K562 (cell line): ENCODE measurements at regions not wholly inside any gene's neighbourhood (a gene's known extent, or its start where the extent isn't known, plus 50 kb on each side); places are given as distances from the start of the nearest gene placed in this dataset.

Experiments used
- ATAC-seq: fragments of 200-7000 bp; cut with Tn5 transposase; 3 replicates; pipeline ENCODE4 v1.9.1; 2020; ENCODE audit warnings: moderate library complexity
- BruUV-seq: library from RNA; stranded (reverse); fragments of 400-500 nt; replicated peaks from 2 replicates; lab custom pipeline; 2021; lab: Mats Ljungman, UMichigan
- CTCF ChIA-PET: fragments of 300-600 bp; formaldehyde crosslinking; extraction: SDS; loops from one replicate; lab custom pipeline; 2021; ENCODE audit warnings: low intra/inter-chr PET ratio; lab: Yijun Ruan, JAX
- POLR2A ChIA-PET: fragments of 300-600, 350-650 bp; sonication (Branson Sonifier 250); formaldehyde crosslinking; extraction: SDS; loops from one replicate; lab custom pipeline; 2021; ENCODE audit warnings: antibody characterized with exemption, inconsistent platforms; lab: Yijun Ruan, JAX
- DNase-seq, 4 experiments: peaks; one replicate each; pipeline versions ENCODE4 v3.0.0 to v3.0.0-alpha.2; 2011 to 2018; ENCODE audit warnings: low spot score in 3 of 4, mixed read lengths in 3 of 4; ENCODE audit errors: extremely low read depth in 1 of 4
- FAIRE-seq: peaks from 2 replicates; lab custom pipeline; 2011; peaks lifted over from hg19 to GRCh38; lab: Jason Lieb, UNC
- H2AFZ ChIP-seq: 2 replicates; pipeline ENCODE4 v1.6.0; 2011; ENCODE audit warnings: low read depth, low read length, control low read depth, inconsistent platforms
- H3K27ac ChIP-seq: fragments of 200-600 bp; 3 replicates; pipeline ENCODE4 v1.8.0; 2011; ENCODE audit warnings: low read depth, mild to moderate bottlenecking, control low read depth, inconsistent platforms, low read length, moderate library complexity, mixed read lengths; ENCODE audit errors: extremely low read depth
- H3K27me3 ChIP-seq, 2 experiments: fragments of 300-600 bp in 1 of 2; 2 replicates in 1 of 2; 3 replicates in 1 of 2; pipeline versions ENCODE4 v1.6.0 to v1.8.0; 2011; ENCODE audit warnings: inconsistent platforms in 2 of 2, low read length in 2 of 2, mild to moderate bottlenecking in 1 of 2, mixed read lengths in 1 of 2, moderate library complexity in 1 of 2; ENCODE audit not compliant: control insufficient read depth in 2 of 2, insufficient read depth in 2 of 2
- H3K36me3 ChIP-seq: fragments of 300-600 bp; 3 replicates; pipeline ENCODE4 v1.8.0; 2011; ENCODE audit warnings: mild to moderate bottlenecking, low read length, inconsistent platforms; ENCODE audit not compliant: control insufficient read depth, insufficient read depth
- H3K4me1 ChIP-seq, 2 experiments: fragments of 200-600 bp in 1 of 2; replicated peaks in 1 of 2; 2 replicates in 1 of 2; 3 replicates in 1 of 2; pipeline versions ENCODE4 v1.5.1 to v1.8.0; 2011; ENCODE audit warnings: inconsistent platforms in 2 of 2, low read length in 2 of 2, mild to moderate bottlenecking in 1 of 2, mixed read lengths in 1 of 2, moderate library complexity in 1 of 2; ENCODE audit not compliant: control insufficient read depth in 2 of 2, insufficient read depth in 2 of 2
- H3K4me2 ChIP-seq: 2 replicates; pipeline ENCODE4 v1.6.1; 2011; ENCODE audit warnings: low read length, control low read depth, inconsistent platforms, mixed read lengths; ENCODE audit not compliant: insufficient read depth
- H3K4me3 ChIP-seq: fragments of 200-600 bp; sonication (generic), shearing (Covaris generic); 2 replicates; pipeline ENCODE4 v1.5.1; 2016; ENCODE audit warnings: control low read depth, inconsistent platforms
- H3K79me2 ChIP-seq: fragments of 200-600 bp; 3 replicates; pipeline ENCODE4 v1.8.0; 2011; ENCODE audit warnings: low read length, inconsistent platforms; ENCODE audit not compliant: control insufficient read depth, insufficient read depth
- H3K9ac ChIP-seq, 2 experiments: 2 replicates each; pipeline versions ENCODE4 v1.6.0 to v1.6.1; 2011; ENCODE audit warnings: low read depth in 2 of 2, low read length in 2 of 2, control low read depth in 1 of 2, inconsistent platforms in 1 of 2, mild to moderate bottlenecking in 1 of 2, mixed read lengths in 1 of 2; ENCODE audit not compliant: insufficient read depth in 1 of 2
- H3K9me1 ChIP-seq: one replicate; pipeline ENCODE4 v1.6.0; 2011; ENCODE audit warnings: inconsistent platforms, mild to moderate bottlenecking, low read length, moderate library complexity; ENCODE audit not compliant: control insufficient read depth, insufficient read depth
- H3K9me3 ChIP-seq: replicated peaks from 2 replicates; pipeline ENCODE4 v1.5.1; 2011; ENCODE audit warnings: low read depth, low read length, inconsistent platforms; ENCODE audit not compliant: control insufficient read depth, insufficient read depth
- H4K20me1 ChIP-seq: replicated peaks from 2 replicates; pipeline ENCODE4 v1.6.1; 2011; ENCODE audit warnings: low read length, inconsistent platforms, mixed read lengths; ENCODE audit not compliant: control insufficient read depth, insufficient read depth
- ARID1B ChIP-seq: fragments of 450-650 bp; IDR thresholded peaks from 2 replicates; pipeline ENCODE4 v1.6.1; 2016; ENCODE audit warnings: antibody characterized with exemption, mild to moderate bottlenecking, inconsistent platforms
- CHD1 ChIP-seq: fragments of 200-600 bp; sonication (generic); IDR thresholded peaks from one replicate; pipeline ENCODE4 v1.6.1; 2012; ENCODE audit warnings: mild to moderate bottlenecking, moderate library complexity, low read length, inconsistent platforms
- CREB1 ChIP-seq, 2 experiments: sonication (generic) in 1 of 2; formaldehyde crosslinking in 1 of 2; IDR thresholded peaks; 2 replicates each; pipeline versions ENCODE4 v1.6.1 to v1.8.0; 2012 to 2022; ENCODE audit warnings: inconsistent platforms in 1 of 2, mild to moderate bottlenecking in 1 of 2, missing genetic modification reagents in 1 of 2, moderate library complexity in 1 of 2
- PHTF2 ChIP-seq: fragments of 250-450 bp; sonication (Bioruptor Pico); IDR thresholded peaks from 2 replicates; pipeline ENCODE4 v1.5.0; 2021; ENCODE audit warnings: mild to moderate bottlenecking
- TARDBP ChIP-seq: fragments of 450-650 bp; IDR thresholded peaks from 2 replicates; pipeline ENCODE4 v1.6.1; 2016
- ZBTB17 ChIP-seq: fragments of 450-650 bp; formaldehyde crosslinking; IDR thresholded peaks from 2 replicates; pipeline ENCODE4 v1.4.0; 2020; ENCODE audit warnings: mild to moderate bottlenecking
- ZHX1 ChIP-seq: fragments of 150-350 bp; conservative IDR thresholded peaks from 2 replicates; pipeline ENCODE4 v1.6.1; 2014; ENCODE audit warnings: low read length
- WGBS: fragments of 100-300 bp; shearing (Covaris generic); methylation state at CpG from one replicate; pipeline ENCODE4 v1.1.6; 2016; ENCODE audit warnings: low coverage, mixed read lengths; ENCODE audit not compliant: insufficient coverage; ENCODE audit errors: missing lambda C conversion rate; 5-methylcytosine and 5-hydroxymethylcytosine counted together
- in situ Hi-C: fragments of 300-500 bp; cut with MboI; formaldehyde crosslinking; loops from 4 replicates; pipeline ENCODE4 v1.15.0; 2018; ENCODE audit warnings: inconsistent platforms, mixed read lengths
- intact Hi-C: fragments of 100-400 bp; cut with micrococcal nuclease; formaldehyde crosslinking; loops from 2 replicates; pipeline ENCODE4 v1.14.2; 2022
- TF ChIP-seq, protein P1 (sequence below): IDR thresholded peaks from 2 replicates; pipeline ENCODE4 v1.6.1; 2014; ENCODE audit warnings: antibody characterized with exemption
- TF ChIP-seq, protein P2 (sequence below): fragments of 250-450 bp; sonication (Bioruptor Pico); IDR thresholded peaks from 2 replicates; pipeline ENCODE4 v1.5.0; 2021
- TF ChIP-seq, protein P3 (sequence below), 2 experiments: fragments of 450-650 bp; IDR thresholded peaks; 2 replicates each; pipeline ENCODE4 v1.6.1; 2016

DNA sequence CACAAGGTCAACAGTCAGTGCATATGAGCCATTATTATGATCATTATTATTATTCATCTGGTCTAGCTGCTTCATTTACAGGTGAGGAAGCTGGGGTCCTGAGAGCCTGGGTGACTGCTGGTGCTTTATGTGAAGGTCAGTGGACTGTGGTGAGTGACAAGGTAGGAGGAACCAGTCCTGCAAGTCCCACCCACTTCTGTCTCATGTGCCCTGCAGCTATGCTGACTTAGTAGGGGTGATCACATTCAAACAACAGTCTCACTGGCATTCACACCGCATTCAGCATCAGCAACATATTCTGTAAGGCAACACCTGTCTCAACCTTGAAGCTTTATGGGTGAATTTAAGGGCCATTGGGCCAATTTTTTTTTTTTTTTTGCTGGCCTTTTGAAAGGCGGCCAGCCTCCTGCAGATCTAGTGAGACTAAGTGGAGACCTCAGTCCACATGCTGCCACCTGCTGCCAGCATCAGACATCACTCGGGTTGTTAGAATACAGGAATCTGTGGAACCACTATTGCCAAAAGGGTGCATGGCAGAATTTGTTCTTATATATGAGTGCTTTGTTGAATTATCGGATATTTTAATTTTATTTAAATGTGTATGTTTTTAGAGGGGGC lies 59.9 kb upstream of the CACNA1E start (continued):
- TF ChIP-seq, protein P1, sequence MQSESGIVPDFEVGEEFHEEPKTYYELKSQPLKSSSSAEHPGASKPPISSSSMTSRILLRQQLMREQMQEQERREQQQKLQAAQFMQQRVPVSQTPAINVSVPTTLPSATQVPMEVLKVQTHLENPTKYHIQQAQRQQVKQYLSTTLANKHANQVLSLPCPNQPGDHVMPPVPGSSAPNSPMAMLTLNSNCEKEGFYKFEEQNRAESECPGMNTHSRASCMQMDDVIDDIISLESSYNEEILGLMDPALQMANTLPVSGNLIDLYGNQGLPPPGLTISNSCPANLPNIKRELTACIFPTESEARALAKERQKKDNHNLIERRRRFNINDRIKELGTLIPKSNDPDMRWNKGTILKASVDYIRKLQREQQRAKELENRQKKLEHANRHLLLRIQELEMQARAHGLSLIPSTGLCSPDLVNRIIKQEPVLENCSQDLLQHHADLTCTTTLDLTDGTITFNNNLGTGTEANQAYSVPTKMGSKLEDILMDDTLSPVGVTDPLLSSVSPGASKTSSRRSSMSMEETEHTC: no peak
- TF ChIP-seq PHTF2: no peak
- TF ChIP-seq CHD1: no peak
- TF ChIP-seq, protein P2, sequence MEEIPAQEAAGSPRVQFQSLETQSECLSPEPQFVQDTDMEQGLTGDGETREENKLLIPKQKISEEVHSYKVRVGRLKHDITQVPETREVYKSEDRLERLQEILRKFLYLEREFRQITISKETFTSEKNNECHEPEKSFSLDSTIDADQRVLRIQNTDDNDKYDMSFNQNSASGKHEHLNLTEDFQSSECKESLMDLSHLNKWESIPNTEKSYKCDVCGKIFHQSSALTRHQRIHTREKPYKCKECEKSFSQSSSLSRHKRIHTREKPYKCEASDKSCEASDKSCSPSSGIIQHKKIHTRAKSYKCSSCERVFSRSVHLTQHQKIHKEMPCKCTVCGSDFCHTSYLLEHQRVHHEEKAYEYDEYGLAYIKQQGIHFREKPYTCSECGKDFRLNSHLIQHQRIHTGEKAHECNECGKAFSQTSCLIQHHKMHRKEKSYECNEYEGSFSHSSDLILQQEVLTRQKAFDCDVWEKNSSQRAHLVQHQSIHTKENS (CRISPR knock-in tag): no peak

GRCh38 chr1:181424786-181425403 lies 58.4 kb upstream of the CACNA1E start:
- WGBS: 12% methylated on average over 14 of the region's 16 CpGs
- Histone ChIP-seq H3K4me1 (no peaks in the 10 kb centered on the region), H3K9me3 (no peaks in the 10 kb centered on the region), H3K4me2 (no peak overlapping the region), H3K4me3 (no peak overlapping the region), H3K27me3 (peaks cover 3 to 8% of the 10 kb centered on the region in 2 experiments; a peak in 4 of 5 replicates), H3K36me3 (no peaks in the 10 kb centered on the region), H3K9ac (no peak overlapping the region), H2AFZ (no peak overlapping the region), H3K9me1 (no peaks in the 10 kb centered on the region), H3K79me2 (no peaks in the 10 kb centered on the region), H3K27ac (no peak overlapping the region), H4K20me1 (peaks cover 3% of the 10 kb centered on the region; the same call in 1 of the 2 replicates)
- CTCF ChIA-PET: interaction anchor here (0.6 to 6.8 kb wide), 13 partner anchors 10 to 1880 kb away, joined by 3 to 127 read pairs (median 3); no protein-coding TSS in a partner anchor
- intact Hi-C loops: loop anchor here (1.0 to 10.0 kb wide), 3 partner anchors 235 to 512 kb away; partner anchors contain the start of gene IER5
- in situ Hi-C loops: loop anchor here (5.0 kb wide), 2 partner anchors 238 to 898 kb away; no protein-coding TSS in a partner anchor
- FAIRE-seq (peak; percentile 97), DNase-seq (peak; percentile 78 to 87 (median 82)), ATAC-seq (peak; percentile 92)
- POLR2A ChIA-PET: interaction anchor here (1.1 to 1.6 kb wide), 3 partner anchors 9 to 18 kb away, joined by 3 to 4 read pairs (median 3); no protein-coding TSS in a partner anchor
- no TSS peak for BruUV-seq
- 0 out of 2 replicates have a peak, but pooled peaks have one; percentile 17 for TF ChIP-seq CREB1 (IDR thresholded peaks at IDR 0.05)
- TF ChIP-seq CREB1 (CRISPR knock-in tag; IDR thresholded peaks at IDR 0.05): no peak
- no peak for TF ChIP-seq ARID1B
- TF ChIP-seq ZHX1: no peak
- no peak for TF ChIP-seq ZBTB17 (CRISPR knock-in tag)
- TF ChIP-seq TARDBP: 0 out of 2 replicates have a peak, but pooled peaks have one; percentile 10
- TF ChIP-seq, protein P3, sequence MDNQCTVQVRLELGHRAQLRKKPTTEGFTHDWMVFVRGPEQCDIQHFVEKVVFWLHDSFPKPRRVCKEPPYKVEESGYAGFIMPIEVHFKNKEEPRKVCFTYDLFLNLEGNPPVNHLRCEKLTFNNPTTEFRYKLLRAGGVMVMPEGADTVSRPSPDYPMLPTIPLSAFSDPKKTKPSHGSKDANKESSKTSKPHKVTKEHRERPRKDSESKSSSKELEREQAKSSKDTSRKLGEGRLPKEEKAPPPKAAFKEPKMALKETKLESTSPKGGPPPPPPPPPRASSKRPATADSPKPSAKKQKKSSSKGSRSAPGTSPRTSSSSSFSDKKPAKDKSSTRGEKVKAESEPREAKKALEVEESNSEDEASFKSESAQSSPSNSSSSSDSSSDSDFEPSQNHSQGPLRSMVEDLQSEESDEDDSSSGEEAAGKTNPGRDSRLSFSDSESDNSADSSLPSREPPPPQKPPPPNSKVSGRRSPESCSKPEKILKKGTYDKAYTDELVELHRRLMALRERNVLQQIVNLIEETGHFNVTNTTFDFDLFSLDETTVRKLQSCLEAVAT (IDR thresholded peaks at IDR 0.05): peak in 1 of 2 experiments; percentile 59; a peak in 2 of 4 replicates
